Glutamatergic neuron (in vitro differentiated cells): ENCODE measurements at regions not wholly inside any gene's neighbourhood (a gene's known extent, or its start where the extent isn't known, plus 50 kb on each side); places are given as distances from the start of the nearest gene placed in this dataset.

Source experiments
- DNase-seq: peaks from one replicate; pipeline ENCODE4 v3.0.0; 2022
- H3K27ac Mint-ChIP-seq: one replicate; pipeline ENCODE4 v1.8.0; 2020; ENCODE audit warnings: mild to moderate bottlenecking, mixed read lengths, inconsistent platforms; ENCODE audit not compliant: unreplicated experiment
- H3K27me3 Mint-ChIP-seq: one replicate; pipeline ENCODE4 v1.8.0; 2020; ENCODE audit warnings: mild to moderate bottlenecking, moderate library complexity, mixed read lengths, inconsistent platforms; ENCODE audit not compliant: unreplicated experiment
- H3K36me3 Mint-ChIP-seq: one replicate; pipeline ENCODE4 v1.8.0; 2020; ENCODE audit warnings: mild to moderate bottlenecking, mixed read lengths, inconsistent platforms; ENCODE audit not compliant: unreplicated experiment
- H3K4me1 Mint-ChIP-seq: one replicate; pipeline ENCODE4 v1.8.0; 2020; ENCODE audit warnings: mild to moderate bottlenecking, low read depth, mixed read lengths, inconsistent platforms; ENCODE audit not compliant: unreplicated experiment
- H3K4me3 Mint-ChIP-seq: one replicate; pipeline ENCODE4 v1.8.0; 2020; ENCODE audit warnings: mild to moderate bottlenecking, mixed read lengths, inconsistent platforms; ENCODE audit not compliant: unreplicated experiment
- H3K9me3 Mint-ChIP-seq: one replicate; pipeline ENCODE4 v1.8.0; 2020; ENCODE audit warnings: mild to moderate bottlenecking, moderate library complexity, mixed read lengths, inconsistent platforms; ENCODE audit not compliant: unreplicated experiment
- CTCF ChIP-seq: fragments of 200-600 bp; sonication (generic); IDR thresholded peaks from one replicate; pipeline ENCODE4 v1.5.0; 2021; ENCODE audit not compliant: partially characterized antibody, unreplicated experiment

DNA sequence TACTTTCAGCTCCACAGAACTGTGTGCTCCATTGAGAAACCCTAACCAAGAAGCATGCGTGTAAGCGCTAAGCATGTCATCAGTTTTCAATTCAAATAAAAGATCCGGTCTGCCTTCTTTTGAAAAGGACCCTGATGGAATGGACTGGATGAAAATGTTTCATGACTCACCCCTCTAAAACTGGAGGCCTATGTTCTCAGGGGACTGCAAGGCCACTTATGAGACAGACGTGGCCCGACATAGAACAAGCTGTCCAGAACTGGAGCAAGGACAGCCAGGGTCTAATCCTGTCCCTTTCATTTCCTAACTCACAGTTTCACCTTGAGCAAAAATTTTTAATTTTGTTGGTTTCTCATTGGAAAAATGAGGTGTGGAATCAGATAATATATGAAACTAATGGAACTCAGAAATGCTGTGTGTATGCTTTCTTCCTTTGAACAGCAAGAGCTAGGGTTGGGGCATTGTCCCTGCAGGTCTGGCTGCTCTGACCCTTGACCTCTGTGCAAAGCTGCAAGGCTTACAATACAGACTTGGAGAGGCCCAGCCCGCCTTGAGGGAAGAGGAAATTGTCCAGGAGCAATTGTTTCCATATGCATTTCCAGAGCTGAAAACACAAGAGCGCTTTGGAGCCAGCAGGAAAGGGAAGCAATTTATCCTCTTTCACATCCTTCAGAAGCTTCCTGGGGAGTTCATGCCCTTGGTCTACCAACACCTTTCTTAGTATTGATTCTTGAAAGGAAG is 553.4 kb upstream of the KLF12 start:
- H3K27me3 Mint-ChIP-seq = no peaks in the 10 kb centered on the region

DNA sequence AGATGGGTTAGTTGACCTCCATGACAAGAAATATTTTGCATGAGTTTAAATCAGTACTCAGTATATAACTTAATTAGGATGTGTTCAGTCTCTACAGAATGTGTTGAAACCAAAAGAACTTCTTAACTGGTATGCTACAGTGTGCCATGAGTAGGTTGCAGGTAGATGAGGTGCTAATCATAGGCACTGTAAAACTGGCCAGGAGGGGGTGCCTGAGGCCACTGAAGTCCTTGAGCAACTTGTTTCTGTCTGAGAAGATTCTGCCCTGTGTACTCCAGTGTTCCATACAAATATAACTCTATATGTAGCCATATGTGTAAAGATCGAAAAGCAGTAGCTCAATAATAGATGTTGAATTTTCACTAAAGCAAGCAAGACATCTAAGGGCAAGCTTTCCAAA is 549.2 kb upstream of the KLF12 start:
- no peak overlapping the region for H3K4me3 Mint-ChIP-seq
- no peak for DNase-seq
- H3K9me3 Mint-ChIP-seq = no peaks in the 10 kb centered on the region
- no peak for TF ChIP-seq CTCF
- H3K27ac Mint-ChIP-seq = no peak overlapping the region
- no peaks in the 10 kb centered on the region for H3K27me3 Mint-ChIP-seq
- peaks cover 4% of the 10 kb centered on the region for H3K4me1 Mint-ChIP-seq
- no peaks in the 10 kb centered on the region for H3K36me3 Mint-ChIP-seq

More for the DNA sequence above, 553.4 kb upstream of the KLF12 start:
- H3K9me3 Mint-ChIP-seq = no peaks in the 10 kb centered on the region
- TF ChIP-seq CTCF = no peak
- H3K36me3 Mint-ChIP-seq = no peaks in the 10 kb centered on the region
- no peak overlapping the region for H3K4me3 Mint-ChIP-seq
- DNase-seq = peak; percentile 26
- peaks cover 9% of the 10 kb centered on the region for H3K4me1 Mint-ChIP-seq
- H3K27ac Mint-ChIP-seq = peak overlapping the region; percentile 52

DNA sequence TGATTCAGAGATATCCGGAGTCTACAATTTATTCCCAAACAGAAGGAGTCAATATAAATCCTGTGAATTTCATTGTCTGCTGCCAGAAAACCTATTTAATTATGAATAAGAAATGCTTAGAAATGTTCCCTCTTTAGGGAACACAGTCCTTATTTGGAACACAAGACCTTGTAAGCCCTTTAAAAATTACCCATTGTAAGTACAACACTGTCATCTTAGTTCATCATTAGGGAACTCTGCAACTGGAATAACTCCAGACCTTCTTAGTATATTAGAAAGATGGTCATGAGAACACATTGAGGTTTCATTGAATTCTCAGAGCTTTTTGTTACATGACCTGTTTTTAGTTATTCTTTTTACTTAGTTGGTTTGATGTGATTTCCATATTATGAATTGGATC is 548.5 kb upstream of the KLF12 start:
- no peak for DNase-seq
- H3K9me3 Mint-ChIP-seq = no peaks in the 10 kb centered on the region
- H3K27me3 Mint-ChIP-seq = no peaks in the 10 kb centered on the region
- peaks cover 4% of the 10 kb centered on the region for H3K4me1 Mint-ChIP-seq
- H3K27ac Mint-ChIP-seq = no peak overlapping the region
- no peaks in the 10 kb centered on the region for H3K36me3 Mint-ChIP-seq
- no peak overlapping the region for H3K4me3 Mint-ChIP-seq
- no peak for TF ChIP-seq CTCF

DNA sequence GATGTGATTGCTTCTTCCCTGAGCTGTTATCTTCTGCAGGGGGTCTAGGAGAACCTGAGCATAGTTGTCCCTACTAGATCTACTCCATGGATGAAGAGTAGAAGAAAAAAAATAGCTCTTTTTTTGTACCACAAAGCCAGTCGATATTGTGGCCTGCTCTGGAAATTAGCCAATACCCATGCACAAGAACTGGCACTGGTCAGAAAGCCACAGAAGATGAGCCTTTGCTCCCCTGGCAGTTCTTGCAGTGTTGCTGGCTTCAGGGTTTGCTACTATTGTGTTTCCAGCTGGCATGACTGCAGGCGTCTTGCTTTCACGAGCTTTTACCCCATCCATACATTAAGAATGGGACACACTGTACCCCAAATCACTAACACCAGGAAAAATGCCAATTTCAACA is 547.7 kb upstream of the KLF12 start:
- no peaks in the 10 kb centered on the region for H3K27me3 Mint-ChIP-seq
- no peaks in the 10 kb centered on the region for H3K36me3 Mint-ChIP-seq
- no peaks in the 10 kb centered on the region for H3K4me1 Mint-ChIP-seq
- DNase-seq = no peak
- TF ChIP-seq CTCF = no peak
- H3K27ac Mint-ChIP-seq = no peak overlapping the region
- no peaks in the 10 kb centered on the region for H3K9me3 Mint-ChIP-seq
- H3K4me3 Mint-ChIP-seq = no peak overlapping the region

- Mint-ChIP-seq H3K4me1 (no peaks in the 10 kb centered on the region), H3K9me3 (no peaks in the 10 kb centered on the region), H3K36me3 (no peaks in the 10 kb centered on the region), H3K27ac (no peak overlapping the region), H3K27me3 (no peaks in the 10 kb centered on the region), H3K4me3 (no peak overlapping the region)
- no peak for DNase-seq
- TF ChIP-seq CTCF = no peak
These were observed 544.2 kb upstream of the KLF12 start for GRCh38 chr13:74678308-74678965.
